HCT116 (cell line): ENCODE measurements at regions not wholly inside any gene's neighbourhood (a gene's known extent, or its start where the extent isn't known, plus 50 kb on each side); places are given as distances from the start of the nearest gene placed in this dataset.

Experiments
- ATAC-seq: fragments of 200-7000 bp; cut with Tn5 transposase; 2 replicates; pipeline ENCODE4 v1.9.1; 2020; ENCODE audit warnings: mild to moderate bottlenecking, moderate library complexity
- BruUV-seq: library from RNA; stranded (reverse); fragments of 400-500 nt; replicated peaks from 2 replicates; lab custom pipeline; 2021; lab: Mats Ljungman, UMichigan
- CTCF ChIA-PET: fragments of 300-600 bp; sonication (Branson Sonifier 250); formaldehyde crosslinking; loops from one replicate; lab custom pipeline; 2021; ENCODE audit warnings: antibody characterized with exemption; lab: Charles Lee
- POLR2A ChIA-PET: fragments of 300-600, 350-600 bp; sonication (Branson Sonifier 250); formaldehyde crosslinking; loops from one replicate; lab custom pipeline; 2021; ENCODE audit warnings: antibody characterized with exemption; lab: Charles Lee
- RAD21 ChIA-PET, 2 experiments: fragments of 300-600 bp; sonication (Branson Sonifier 250); formaldehyde crosslinking; loops; one replicate each; lab custom pipeline; 2023; ENCODE audit warnings: low total read pairs in 2 of 2; ENCODE audit not compliant: uncharacterized antibody in 2 of 2, unreplicated experiment in 2 of 2, low non-redundant PET in 1 of 2; lab: Charles Lee
- DNase-seq: peaks from one replicate; pipeline ENCODE4 v3.0.0-alpha.2; 2010; ENCODE audit warnings: low read depth, low spot score
- H2AFZ ChIP-seq: fragments of 200-600 bp; shearing (Covaris generic), sonication (generic); 2 replicates; pipeline ENCODE4 v1.6.1; 2017; ENCODE audit warnings: low read depth, mixed run types, mixed read lengths, antibody characterized with exemption, low read length; ENCODE audit not compliant: poor library complexity, severe bottlenecking
- H3K27ac ChIP-seq: 2 replicates; pipeline ENCODE4 v1.5.1; 2012; ENCODE audit warnings: low read depth, low read length
- H3K27me3 ChIP-seq: fragments of 200-600 bp; sonication (generic); 2 replicates; pipeline ENCODE4 v1.6.1; 2016; ENCODE audit warnings: mixed run types, low read length, mixed read lengths; ENCODE audit not compliant: insufficient read depth
- H3K36me3 ChIP-seq, 2 experiments: fragments of 200-500 bp in 1 of 2; fragments of 200-600 bp in 1 of 2; sonication (Bioruptor generic) in 1 of 2; sonication (generic) in 1 of 2; 2 replicates each; pipeline versions ENCODE4 v1.5.1 to v1.6.1; 2014 to 2016; ENCODE audit warnings: low read length in 2 of 2, inconsistent platforms in 1 of 2, mixed read lengths in 1 of 2, mixed run types in 1 of 2; ENCODE audit not compliant: insufficient read depth in 2 of 2, control insufficient read depth in 1 of 2
- H3K4me1 ChIP-seq, 2 experiments: fragments of 200-600 bp in 1 of 2; sonication (generic) in 1 of 2; 2 replicates each; pipeline versions ENCODE4 v1.5.1 to v1.6.1; 2012 to 2017; ENCODE audit warnings: low read length in 2 of 2, inconsistent platforms in 1 of 2, mild to moderate bottlenecking in 1 of 2, mixed read lengths in 1 of 2, mixed run types in 1 of 2, moderate library complexity in 1 of 2; ENCODE audit not compliant: insufficient read depth in 2 of 2, control insufficient read depth in 1 of 2
- H3K4me2 ChIP-seq: fragments of 200-600 bp; sonication (generic); 2 replicates; pipeline ENCODE4 v1.6.1; 2017; ENCODE audit warnings: mixed run types, low read length, mixed read lengths
- H3K4me3 ChIP-seq, 2 experiments: fragments of 200-600 bp in 1 of 2; sonication (generic) in 1 of 2; replicated peaks in 1 of 2; 2 replicates each; pipeline ENCODE4 v1.5.1; 2011 to 2016; ENCODE audit warnings: low read length in 2 of 2, control low read depth in 1 of 2, low read depth in 1 of 2, mild to moderate bottlenecking in 1 of 2, mixed read lengths in 1 of 2, mixed run types in 1 of 2
- H3K79me2 ChIP-seq: fragments of 200-600 bp; sonication (generic); 2 replicates; pipeline ENCODE4 v1.6.1; 2017; ENCODE audit warnings: mild to moderate bottlenecking, mixed run types, low read length, moderate library complexity, mixed read lengths; ENCODE audit not compliant: insufficient read depth
- H3K9ac ChIP-seq: fragments of 200-600 bp; sonication (generic); 2 replicates; pipeline ENCODE4 v1.6.1; 2016; ENCODE audit warnings: low read length, mixed read lengths
- H3K9me2 ChIP-seq: fragments of 200-600 bp; sonication (generic), shearing (Covaris generic); 2 replicates; pipeline ENCODE4 v1.6.1; 2017; ENCODE audit warnings: mixed run types, mild to moderate bottlenecking, moderate library complexity; ENCODE audit not compliant: insufficient read depth
- H3K9me3 ChIP-seq, 2 experiments: fragments of 200-500 bp in 1 of 2; fragments of 200-600 bp in 1 of 2; sonication (Bioruptor generic) in 1 of 2; sonication (generic) in 1 of 2; 2 replicates each; pipeline ENCODE4 v1.6.1; 2014 to 2017; ENCODE audit warnings: low read length in 2 of 2, mixed read lengths in 2 of 2, inconsistent platforms in 1 of 2, low read depth in 1 of 2, mild to moderate bottlenecking in 1 of 2, mixed run types in 1 of 2, moderate library complexity in 1 of 2; ENCODE audit not compliant: control insufficient read depth in 1 of 2, insufficient read depth in 1 of 2
- H4K20me1 ChIP-seq: fragments of 200-600 bp; sonication (generic), shearing (Covaris generic); 2 replicates; pipeline ENCODE4 v1.6.1; 2017; ENCODE audit warnings: mixed run types, mild to moderate bottlenecking, moderate library complexity; ENCODE audit not compliant: insufficient read depth
- CBX3 ChIP-seq: IDR thresholded peaks from 2 replicates; pipeline ENCODE4 v1.6.1; 2012; ENCODE audit warnings: low read depth
- EGR1 ChIP-seq: IDR thresholded peaks from 2 replicates; pipeline ENCODE4 v1.6.1; 2012; ENCODE audit warnings: low read depth
- ELF1 ChIP-seq: IDR thresholded peaks from 2 replicates; pipeline ENCODE4 v1.6.1; 2012; ENCODE audit warnings: low read depth, borderline replicate concordance
- EZH2phosphoT487 ChIP-seq: fragments of 200-600 bp; IDR thresholded peaks from 2 replicates; pipeline ENCODE4 v1.6.1; 2018; ENCODE audit warnings: antibody characterized with exemption, borderline replicate concordance
- FOSL1 ChIP-seq: IDR thresholded peaks from 2 replicates; pipeline ENCODE4 v1.6.1; 2012; ENCODE audit warnings: low read depth
- JUND ChIP-seq: IDR thresholded peaks from 2 replicates; pipeline ENCODE4 v1.6.1; 2012
- POLR2A ChIP-seq: IDR thresholded peaks from 2 replicates; pipeline ENCODE4 v1.7.0; 2011; ENCODE audit warnings: borderline replicate concordance; ENCODE audit not compliant: insufficient read depth, insufficient read length; ENCODE audit errors: extremely low read depth
- SIN3A ChIP-seq: IDR thresholded peaks from 2 replicates; pipeline ENCODE4 v1.6.1; 2012; ENCODE audit warnings: low read depth
- SP1 ChIP-seq: IDR thresholded peaks from 2 replicates; pipeline ENCODE4 v1.6.1; 2012; ENCODE audit warnings: low read depth
- SRF ChIP-seq: IDR thresholded peaks from 2 replicates; pipeline ENCODE4 v1.6.1; 2012; ENCODE audit warnings: low read depth
- YY1 ChIP-seq: IDR thresholded peaks from 2 replicates; pipeline ENCODE4 v1.6.1; 2011; ENCODE audit warnings: low read length, low read depth, moderate library complexity, mild to moderate bottlenecking; ENCODE audit not compliant: insufficient replicate concordance; ENCODE audit errors: extremely low read depth
- ZFX ChIP-seq: fragments of 450-650 bp; IDR thresholded peaks from 2 replicates; pipeline ENCODE4 v1.6.1; 2017
- ZNF274 ChIP-seq: fragments of 200-500 bp; sonication (Bioruptor generic); IDR thresholded peaks from 2 replicates; pipeline ENCODE4 v1.6.1; 2014; ENCODE audit warnings: mild to moderate bottlenecking, low read depth, low read length, inconsistent platforms
- intact Hi-C: fragments of 100-400 bp; cut with micrococcal nuclease; formaldehyde crosslinking; loops from 2 replicates; pipeline ENCODE4 v1.10.0; 2022
- TF ChIP-seq, protein P1 (sequence below): IDR thresholded peaks from 2 replicates; pipeline ENCODE4 v1.6.1; 2012
- TF ChIP-seq, protein P2 (sequence below): IDR thresholded peaks from 2 replicates; pipeline ENCODE4 v1.6.1; 2011; ENCODE audit warnings: mild to moderate bottlenecking, low read length, moderate library complexity; ENCODE audit not compliant: insufficient replicate concordance; ENCODE audit errors: extremely low read depth
- TF ChIP-seq, protein P3 (sequence below), 3 experiments: fragments of 200-600 bp in 1 of 3; sonication (generic) in 1 of 3; IDR thresholded peaks in 2 of 3; conservative IDR thresholded peaks in 1 of 3; 2 replicates each; pipeline ENCODE4 v1.5.1; 2012 to 2017; ENCODE audit warnings: low read depth in 2 of 3, low read length in 2 of 3, antibody characterized with exemption in 1 of 3, borderline replicate concordance in 1 of 3, control low read depth in 1 of 3, mild to moderate bottlenecking in 1 of 3, mixed read lengths in 1 of 3, mixed run types in 1 of 3, moderate library complexity in 1 of 3; ENCODE audit not compliant: insufficient read depth in 1 of 3

DNA sequence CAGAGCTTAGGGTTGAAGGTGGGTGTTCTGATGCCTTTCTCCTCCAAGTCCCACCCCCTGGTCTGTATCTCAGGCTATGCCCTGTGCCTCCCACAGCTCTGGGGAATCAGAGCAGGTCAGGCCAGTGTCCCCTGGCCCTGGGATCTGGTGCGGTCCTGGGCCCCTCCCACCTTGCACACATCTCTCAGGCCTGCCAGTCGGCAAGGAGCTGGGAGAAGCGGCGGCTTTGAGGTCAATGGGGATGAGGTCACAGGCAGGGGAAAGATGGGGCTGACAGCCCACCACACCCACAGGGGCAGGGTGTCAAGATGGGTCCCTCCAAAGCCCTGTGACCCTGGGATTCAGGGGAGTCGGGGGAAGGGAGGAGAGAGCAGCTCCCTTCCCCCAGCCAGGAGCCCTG lies 65.4 kb upstream of the CASZ1 start:
- no peak for DNase-seq
- Histone ChIP-seq H3K9me2 (no peaks in the 10 kb centered on the region), H3K27me3 (peaks cover 9% of the 10 kb centered on the region; the same call in 1 of the 2 replicates), H3K4me2 (no peak overlapping the region), H3K9me3 (no peaks in the 10 kb centered on the region), H3K9ac (no peak overlapping the region), H3K36me3 (no peaks in the 10 kb centered on the region), H4K20me1 (no peaks in the 10 kb centered on the region), H2AFZ (no peak overlapping the region), H3K27ac (no peak overlapping the region), H3K79me2 (no peaks in the 10 kb centered on the region), H3K4me1 (peaks cover 4 to 5% of the 10 kb centered on the region in 2 experiments; a peak in 3 of 4 replicates), H3K4me3 (no peak overlapping the region)
- ATAC-seq: no peak
- no TSS peak for BruUV-seq
- intact Hi-C loops: no loop called here
- RAD21 ChIA-PET: no interaction called here
- CTCF ChIA-PET: interaction anchor here (1.0 kb wide), 1 partner anchor 354 kb away, joined by 3 read pairs; no protein-coding TSS in a partner anchor
- POLR2A ChIA-PET: no interaction called here
- TF ChIP-seq YY1: no peak
- no peak for TF ChIP-seq ZNF274
- TF ChIP-seq ELF1: no peak
- TF ChIP-seq EZH2phosphoT487: no peak
- TF ChIP-seq SP1: no peak
- TF ChIP-seq FOSL1: no peak
- TF ChIP-seq, protein P1, sequence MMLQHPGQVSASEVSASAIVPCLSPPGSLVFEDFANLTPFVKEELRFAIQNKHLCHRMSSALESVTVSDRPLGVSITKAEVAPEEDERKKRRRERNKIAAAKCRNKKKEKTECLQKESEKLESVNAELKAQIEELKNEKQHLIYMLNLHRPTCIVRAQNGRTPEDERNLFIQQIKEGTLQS: no peak
- no peak for TF ChIP-seq SIN3A
- TF ChIP-seq, protein P2, sequence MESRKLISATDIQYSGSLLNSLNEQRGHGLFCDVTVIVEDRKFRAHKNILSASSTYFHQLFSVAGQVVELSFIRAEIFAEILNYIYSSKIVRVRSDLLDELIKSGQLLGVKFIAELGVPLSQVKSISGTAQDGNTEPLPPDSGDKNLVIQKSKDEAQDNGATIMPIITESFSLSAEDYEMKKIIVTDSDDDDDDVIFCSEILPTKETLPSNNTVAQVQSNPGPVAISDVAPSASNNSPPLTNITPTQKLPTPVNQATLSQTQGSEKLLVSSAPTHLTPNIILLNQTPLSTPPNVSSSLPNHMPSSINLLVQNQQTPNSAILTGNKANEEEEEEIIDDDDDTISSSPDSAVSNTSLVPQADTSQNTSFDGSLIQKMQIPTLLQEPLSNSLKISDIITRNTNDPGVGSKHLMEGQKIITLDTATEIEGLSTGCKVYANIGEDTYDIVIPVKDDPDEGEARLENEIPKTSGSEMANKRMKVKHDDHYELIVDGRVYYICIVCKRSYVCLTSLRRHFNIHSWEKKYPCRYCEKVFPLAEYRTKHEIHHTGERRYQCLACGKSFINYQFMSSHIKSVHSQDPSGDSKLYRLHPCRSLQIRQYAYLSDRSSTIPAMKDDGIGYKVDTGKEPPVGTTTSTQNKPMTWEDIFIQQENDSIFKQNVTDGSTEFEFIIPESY: no peak
- TF ChIP-seq SRF: no peak
- TF ChIP-seq ZFX: no peak
- no peak for TF ChIP-seq EGR1
- TF ChIP-seq, protein P3, sequence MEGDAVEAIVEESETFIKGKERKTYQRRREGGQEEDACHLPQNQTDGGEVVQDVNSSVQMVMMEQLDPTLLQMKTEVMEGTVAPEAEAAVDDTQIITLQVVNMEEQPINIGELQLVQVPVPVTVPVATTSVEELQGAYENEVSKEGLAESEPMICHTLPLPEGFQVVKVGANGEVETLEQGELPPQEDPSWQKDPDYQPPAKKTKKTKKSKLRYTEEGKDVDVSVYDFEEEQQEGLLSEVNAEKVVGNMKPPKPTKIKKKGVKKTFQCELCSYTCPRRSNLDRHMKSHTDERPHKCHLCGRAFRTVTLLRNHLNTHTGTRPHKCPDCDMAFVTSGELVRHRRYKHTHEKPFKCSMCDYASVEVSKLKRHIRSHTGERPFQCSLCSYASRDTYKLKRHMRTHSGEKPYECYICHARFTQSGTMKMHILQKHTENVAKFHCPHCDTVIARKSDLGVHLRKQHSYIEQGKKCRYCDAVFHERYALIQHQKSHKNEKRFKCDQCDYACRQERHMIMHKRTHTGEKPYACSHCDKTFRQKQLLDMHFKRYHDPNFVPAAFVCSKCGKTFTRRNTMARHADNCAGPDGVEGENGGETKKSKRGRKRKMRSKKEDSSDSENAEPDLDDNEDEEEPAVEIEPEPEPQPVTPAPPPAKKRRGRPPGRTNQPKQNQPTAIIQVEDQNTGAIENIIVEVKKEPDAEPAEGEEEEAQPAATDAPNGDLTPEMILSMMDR (IDR thresholded peaks at IDR 0.05 in 2 of 3, conservative IDR thresholded peaks at IDR 0.05 in 1 of 3; ENCODE audit: borderline replicate concordance in 1 of 3, insufficient read depth in 1 of 3, low read depth in 2 of 3, low read length in 2 of 3): no peak
- no peak for TF ChIP-seq CBX3
- TF ChIP-seq JUND: no peak
- no peak for TF ChIP-seq POLR2A
